ENCODE measurements at regions not wholly inside any gene's neighbourhood (a gene's known extent, or its start where the extent isn't known, plus 50 kb on each side); places are given as distances from the start of the nearest gene placed in this dataset.
"Not testable (repeated sequence)": the region's sequence is repeated elsewhere in the genome, so short reads cannot be mapped to it uniquely, and the experiment has no call there.

- Histone ChIP-seq H3K4me3 (ENCODE audit: low read length) (no peak overlapping the region), H3K79me2 (ENCODE audit: low read length) (no peaks in the 10 kb centered on the region), H3K27ac (ENCODE audit: low read length) (no peak overlapping the region), H3K9ac (ENCODE audit: low read length) (no peak overlapping the region), H3K9me2 (replicated peaks; ENCODE audit: insufficient read depth, low read length) (no peaks in the 10 kb centered on the region), H4K20me1 (ENCODE audit: insufficient read depth, low read depth, low read length) (no peaks in the 10 kb centered on the region), H2AFZ (ENCODE audit: low read length) (no peak overlapping the region), H3K9me3 (ENCODE audit: low read length) (peaks cover 20% of the 10 kb centered on the region), H3K27me3 (ENCODE audit: low read length) (no peaks in the 10 kb centered on the region), H3K36me3 (ENCODE audit: insufficient read depth, low read length) (no peaks in the 10 kb centered on the region), H3K4me2 (ENCODE audit: low read depth, low read length, poor library complexity, severe bottlenecking) (no peak overlapping the region), H3K4me1 (ENCODE audit: low read length) (no peaks in the 10 kb centered on the region)
- no peak for DNase-seq
Measured at GRCh38 chr7:114183311-114184088, 231.1 kb upstream of the FOXP2 start.

- DNase-seq = no peak
- Histone ChIP-seq H3K4me1 (ENCODE audit: low read length) (no peaks in the 10 kb centered on the region), H3K4me3 (ENCODE audit: low read length) (no peak overlapping the region), H3K4me2 (ENCODE audit: low read depth, low read length, poor library complexity, severe bottlenecking) (no peak overlapping the region), H3K9me2 (replicated peaks; ENCODE audit: insufficient read depth, low read length) (no peaks in the 10 kb centered on the region), H3K27ac (ENCODE audit: low read length) (no peak overlapping the region), H3K79me2 (ENCODE audit: low read length) (no peaks in the 10 kb centered on the region), H3K9ac (ENCODE audit: low read length) (no peak overlapping the region), H4K20me1 (ENCODE audit: insufficient read depth, low read depth, low read length) (no peaks in the 10 kb centered on the region), H3K9me3 (ENCODE audit: low read length) (peaks cover 22% of the 10 kb centered on the region), H2AFZ (ENCODE audit: low read length) (no peak overlapping the region), H3K36me3 (ENCODE audit: insufficient read depth, low read length) (no peaks in the 10 kb centered on the region), H3K27me3 (ENCODE audit: low read length) (no peaks in the 10 kb centered on the region)
Measured at GRCh38 chr7:114182837-114183236, 231.8 kb upstream of the FOXP2 start.

- Histone ChIP-seq H2AFZ (ENCODE audit: low read length) (no peak overlapping the region), H3K4me3 (ENCODE audit: low read length) (no peak overlapping the region), H3K4me1 (ENCODE audit: low read length) (no peaks in the 10 kb centered on the region), H3K4me2 (ENCODE audit: low read depth, low read length, poor library complexity, severe bottlenecking) (no peak overlapping the region), H3K79me2 (ENCODE audit: low read length) (no peaks in the 10 kb centered on the region), H3K27me3 (ENCODE audit: low read length) (no peaks in the 10 kb centered on the region), H3K9me3 (ENCODE audit: low read length) (peaks cover 26% of the 10 kb centered on the region), H4K20me1 (ENCODE audit: insufficient read depth, low read depth, low read length) (no peaks in the 10 kb centered on the region), H3K27ac (ENCODE audit: low read length) (no peak overlapping the region), H3K36me3 (ENCODE audit: insufficient read depth, low read length) (no peaks in the 10 kb centered on the region), H3K9ac (ENCODE audit: low read length) (no peak overlapping the region), H3K9me2 (replicated peaks; ENCODE audit: insufficient read depth, low read length) (no peaks in the 10 kb centered on the region)
- DNase-seq = no peak
Measured at GRCh38 chr7:114181280-114181679, 233.3 kb upstream of the FOXP2 start.

GRCh38 chr7:114180556-114181266 lies 233.9 kb upstream of the FOXP2 start:
- H3K36me3 ChIP-seq (ENCODE audit: insufficient read depth, low read length) = no peaks in the 10 kb centered on the region
- no peaks in the 10 kb centered on the region; the same call in 1 of the 2 replicates for H3K9me2 ChIP-seq (replicated peaks; ENCODE audit: insufficient read depth, low read length)
- H3K4me2 ChIP-seq (ENCODE audit: low read depth, low read length, poor library complexity, severe bottlenecking) = no peak overlapping the region
- DNase-seq = no peak
- H3K4me3 ChIP-seq (ENCODE audit: low read length) = no peak overlapping the region
- peaks cover 24% of the 10 kb centered on the region for H3K9me3 ChIP-seq (ENCODE audit: low read length)
- no peak overlapping the region for H3K27ac ChIP-seq (ENCODE audit: low read length)
- no peaks in the 10 kb centered on the region for H3K79me2 ChIP-seq (ENCODE audit: low read length)
- H3K9ac ChIP-seq (ENCODE audit: low read length) = no peak overlapping the region
- no peak overlapping the region for H2AFZ ChIP-seq (ENCODE audit: low read length)
- no peaks in the 10 kb centered on the region for H4K20me1 ChIP-seq (ENCODE audit: insufficient read depth, low read depth, low read length)
- H3K27me3 ChIP-seq (ENCODE audit: low read length) = no peaks in the 10 kb centered on the region
- no peaks in the 10 kb centered on the region for H3K4me1 ChIP-seq (ENCODE audit: low read length)

- Histone ChIP-seq H3K9ac (ENCODE audit: low read length) (no peak overlapping the region), H3K4me2 (ENCODE audit: low read depth, low read length, poor library complexity, severe bottlenecking) (no peak overlapping the region), H3K4me3 (ENCODE audit: low read length) (no peak overlapping the region), H3K4me1 (ENCODE audit: low read length) (no peaks in the 10 kb centered on the region), H3K27me3 (ENCODE audit: low read length) (no peaks in the 10 kb centered on the region), H3K36me3 (ENCODE audit: insufficient read depth, low read length) (no peaks in the 10 kb centered on the region), H3K27ac (ENCODE audit: low read length) (no peak overlapping the region), H3K9me2 (replicated peaks; ENCODE audit: insufficient read depth, low read length) (no peaks in the 10 kb centered on the region; the same call in 1 of the 2 replicates), H2AFZ (ENCODE audit: low read length) (no peak overlapping the region), H3K9me3 (ENCODE audit: low read length) (peaks cover 36% of the 10 kb centered on the region), H4K20me1 (ENCODE audit: insufficient read depth, low read depth, low read length) (no peaks in the 10 kb centered on the region), H3K79me2 (ENCODE audit: low read length) (no peaks in the 10 kb centered on the region)
- no peak for DNase-seq
Measured at GRCh38 chr7:114175125-114175524, 239.5 kb upstream of the FOXP2 start.

- Histone ChIP-seq H3K4me1 (ENCODE audit: low read length) (no peaks in the 10 kb centered on the region), H4K20me1 (ENCODE audit: insufficient read depth, low read depth, low read length) (no peaks in the 10 kb centered on the region), H3K36me3 (ENCODE audit: insufficient read depth, low read length) (no peaks in the 10 kb centered on the region), H3K27me3 (ENCODE audit: low read length) (no peaks in the 10 kb centered on the region), H3K9me3 (ENCODE audit: low read length) (peaks cover 27% of the 10 kb centered on the region), H2AFZ (ENCODE audit: low read length) (no peak overlapping the region), H3K9ac (ENCODE audit: low read length) (no peak overlapping the region), H3K27ac (ENCODE audit: low read length) (no peak overlapping the region), H3K79me2 (ENCODE audit: low read length) (no peaks in the 10 kb centered on the region), H3K4me3 (ENCODE audit: low read length) (no peak overlapping the region), H3K9me2 (replicated peaks; ENCODE audit: insufficient read depth, low read length) (no peaks in the 10 kb centered on the region; the same call in 1 of the 2 replicates), H3K4me2 (ENCODE audit: low read depth, low read length, poor library complexity, severe bottlenecking) (no peak overlapping the region)
- no peak for DNase-seq
Measured at GRCh38 chr7:114173170-114173890, 241.3 kb upstream of the FOXP2 start.

GRCh38 chr7:114169389-114169788 lies 245.2 kb upstream of the FOXP2 start:
- DNase-seq; H3K79me2 ChIP-seq (ENCODE audit: low read length); H3K4me1 ChIP-seq (ENCODE audit: low read length); H3K9me2 ChIP-seq (replicated peaks; ENCODE audit: insufficient read depth, low read length); H3K27me3 ChIP-seq (ENCODE audit: low read length); H3K4me3 ChIP-seq (ENCODE audit: low read length); H4K20me1 ChIP-seq (ENCODE audit: insufficient read depth, low read depth, low read length); H3K9ac ChIP-seq (ENCODE audit: low read length); H2AFZ ChIP-seq (ENCODE audit: low read length); H3K36me3 ChIP-seq (ENCODE audit: insufficient read depth, low read length); H3K27ac ChIP-seq (ENCODE audit: low read length); H3K4me2 ChIP-seq (ENCODE audit: low read depth, low read length, poor library complexity, severe bottlenecking): not testable (repeated sequence)
- peaks cover 16% of the 10 kb centered on the region for H3K9me3 ChIP-seq (ENCODE audit: low read length)

GRCh38 chr7:114160925-114161324 lies 242.1 kb upstream of the PPP1R3A start:
- H3K79me2 ChIP-seq (ENCODE audit: low read length) = no peaks in the 10 kb centered on the region
- H4K20me1 ChIP-seq (ENCODE audit: insufficient read depth, low read depth, low read length) = no peaks in the 10 kb centered on the region
- no peaks in the 10 kb centered on the region for H3K4me1 ChIP-seq (ENCODE audit: low read length)
- no peaks in the 10 kb centered on the region for H3K36me3 ChIP-seq (ENCODE audit: insufficient read depth, low read length)
- H3K4me2 ChIP-seq (ENCODE audit: low read depth, low read length, poor library complexity, severe bottlenecking) = no peak overlapping the region
- no peaks in the 10 kb centered on the region for H3K27me3 ChIP-seq (ENCODE audit: low read length)
- no peak overlapping the region for H3K4me3 ChIP-seq (ENCODE audit: low read length)
- H3K9me3 ChIP-seq (ENCODE audit: low read length) = 0 out of 2 replicates have a peak, but pooled peaks cover 6% of the 10 kb centered on the region
- H2AFZ ChIP-seq (ENCODE audit: low read length) = no peak overlapping the region
- no peak overlapping the region for H3K27ac ChIP-seq (ENCODE audit: low read length)
- H3K9me2 ChIP-seq (replicated peaks; ENCODE audit: insufficient read depth, low read length) = 0 out of 2 replicates have a peak, but pooled peaks cover 4% of the 10 kb centered on the region
- H3K9ac ChIP-seq (ENCODE audit: low read length) = no peak overlapping the region
- no peak for DNase-seq
